ENCODE measurements at regions not wholly inside any gene's neighbourhood (a gene's known extent, or its start where the extent isn't known, plus 50 kb on each side); places are given as distances from the start of the nearest gene placed in this dataset.

GRCh38 chr11:66789097-66789890 lies 53.9 kb upstream of the RCE1 start:
- TF ChIP-seq ZNF281 (CRISPR knock-in tag; IDR thresholded peaks at IDR 0.05; ENCODE audit: borderline replicate concordance) (no peak), ZBTB7B (CRISPR knock-in tag; IDR thresholded peaks at IDR 0.05) (no peak), FOXM1 (CRISPR knock-in tag; IDR thresholded peaks at IDR 0.05) (no peak), CTCF (CRISPR knock-in tag; IDR thresholded peaks at IDR 0.05) (no peak), BHLHE40 (IDR thresholded peaks at IDR 0.05; ENCODE audit: low read length) (no peak), ZKSCAN8 (CRISPR knock-in tag; IDR thresholded peaks at IDR 0.05; ENCODE audit: borderline replicate concordance) (no peak), CEBPB (IDR thresholded peaks at IDR 0.05; ENCODE audit: borderline replicate concordance, low read depth, low read length) (no peak)

Data from HepG2 (cell line).